AG09309 (cell line): ENCODE measurements at regions not wholly inside any gene's neighbourhood (a gene's known extent, or its start where the extent isn't known, plus 50 kb on each side); places are given as distances from the start of the nearest gene placed in this dataset.

ENCODE experiments used
- DNase-seq: peaks from one replicate; pipeline ENCODE4 v3.0.0-alpha.2; 2010; ENCODE audit warnings: low read depth
- H3K4me3 ChIP-seq: 2 replicates; pipeline ENCODE4 v1.5.1; 2011; ENCODE audit warnings: mild to moderate bottlenecking, low read depth, low read length, moderate library complexity; ENCODE audit not compliant: control insufficient read depth
- TF ChIP-seq, protein P1 (sequence below): IDR thresholded peaks from 2 replicates; pipeline ENCODE4 v1.5.1; 2011; ENCODE audit warnings: mild to moderate bottlenecking, low read depth, low read length, inconsistent platforms; ENCODE audit not compliant: insufficient read depth, control insufficient read depth; ENCODE audit errors: missing control alignments

- H3K4me3 ChIP-seq, result no peak overlapping the region
- TF ChIP-seq, protein P1, sequence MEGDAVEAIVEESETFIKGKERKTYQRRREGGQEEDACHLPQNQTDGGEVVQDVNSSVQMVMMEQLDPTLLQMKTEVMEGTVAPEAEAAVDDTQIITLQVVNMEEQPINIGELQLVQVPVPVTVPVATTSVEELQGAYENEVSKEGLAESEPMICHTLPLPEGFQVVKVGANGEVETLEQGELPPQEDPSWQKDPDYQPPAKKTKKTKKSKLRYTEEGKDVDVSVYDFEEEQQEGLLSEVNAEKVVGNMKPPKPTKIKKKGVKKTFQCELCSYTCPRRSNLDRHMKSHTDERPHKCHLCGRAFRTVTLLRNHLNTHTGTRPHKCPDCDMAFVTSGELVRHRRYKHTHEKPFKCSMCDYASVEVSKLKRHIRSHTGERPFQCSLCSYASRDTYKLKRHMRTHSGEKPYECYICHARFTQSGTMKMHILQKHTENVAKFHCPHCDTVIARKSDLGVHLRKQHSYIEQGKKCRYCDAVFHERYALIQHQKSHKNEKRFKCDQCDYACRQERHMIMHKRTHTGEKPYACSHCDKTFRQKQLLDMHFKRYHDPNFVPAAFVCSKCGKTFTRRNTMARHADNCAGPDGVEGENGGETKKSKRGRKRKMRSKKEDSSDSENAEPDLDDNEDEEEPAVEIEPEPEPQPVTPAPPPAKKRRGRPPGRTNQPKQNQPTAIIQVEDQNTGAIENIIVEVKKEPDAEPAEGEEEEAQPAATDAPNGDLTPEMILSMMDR, result no peak
- no peak for DNase-seq
Measured at GRCh38 chr16:9489835-9490467, 398.5 kb downstream of the HAPSTR1 start.

DNA sequence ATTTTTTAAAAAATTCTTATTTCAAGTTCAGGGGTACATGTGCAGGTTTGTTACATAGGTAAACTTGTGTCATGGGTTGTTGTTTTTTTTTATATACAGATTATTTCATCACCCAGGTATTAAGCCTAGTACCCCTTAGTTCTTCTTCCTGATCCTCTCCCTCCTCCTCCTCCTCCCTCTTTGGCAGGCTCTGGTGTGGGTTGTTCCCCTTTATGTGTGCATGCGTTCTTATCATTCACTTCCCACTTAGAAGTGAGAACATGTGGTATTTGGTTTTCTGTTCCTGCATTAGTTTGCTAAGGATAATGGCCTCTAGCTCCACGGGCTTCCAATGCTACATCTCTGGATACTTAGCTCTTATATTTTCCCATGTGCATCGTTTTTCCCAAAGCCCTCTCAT lies 404.4 kb downstream of the HAPSTR1 start:
- TF ChIP-seq, protein P1, result no peak
- no peak for DNase-seq
- no peak overlapping the region for H3K4me3 ChIP-seq

DNA sequence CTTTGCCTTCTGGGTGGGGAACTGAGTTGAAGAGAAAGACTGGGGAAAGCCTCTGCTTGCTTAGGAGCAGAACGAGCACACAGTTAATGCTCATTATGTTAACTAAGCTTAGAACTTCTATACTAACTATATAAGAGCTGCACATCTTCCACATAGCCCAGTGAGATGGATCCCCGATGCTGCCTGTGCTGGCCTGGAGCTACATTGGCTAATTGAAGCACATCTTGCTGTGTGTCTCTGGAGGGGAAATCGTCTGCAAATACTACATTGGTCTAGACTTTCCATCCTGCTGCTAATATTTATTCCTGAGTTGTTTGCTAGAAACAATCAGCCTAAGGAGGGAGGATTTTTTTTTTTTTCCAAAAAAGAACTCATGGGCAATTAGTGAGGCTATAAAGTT lies 406.3 kb downstream of the HAPSTR1 start:
- TF ChIP-seq, protein P1, result no peak
- no peak overlapping the region for H3K4me3 ChIP-seq
- DNase-seq, result no peak

DNA sequence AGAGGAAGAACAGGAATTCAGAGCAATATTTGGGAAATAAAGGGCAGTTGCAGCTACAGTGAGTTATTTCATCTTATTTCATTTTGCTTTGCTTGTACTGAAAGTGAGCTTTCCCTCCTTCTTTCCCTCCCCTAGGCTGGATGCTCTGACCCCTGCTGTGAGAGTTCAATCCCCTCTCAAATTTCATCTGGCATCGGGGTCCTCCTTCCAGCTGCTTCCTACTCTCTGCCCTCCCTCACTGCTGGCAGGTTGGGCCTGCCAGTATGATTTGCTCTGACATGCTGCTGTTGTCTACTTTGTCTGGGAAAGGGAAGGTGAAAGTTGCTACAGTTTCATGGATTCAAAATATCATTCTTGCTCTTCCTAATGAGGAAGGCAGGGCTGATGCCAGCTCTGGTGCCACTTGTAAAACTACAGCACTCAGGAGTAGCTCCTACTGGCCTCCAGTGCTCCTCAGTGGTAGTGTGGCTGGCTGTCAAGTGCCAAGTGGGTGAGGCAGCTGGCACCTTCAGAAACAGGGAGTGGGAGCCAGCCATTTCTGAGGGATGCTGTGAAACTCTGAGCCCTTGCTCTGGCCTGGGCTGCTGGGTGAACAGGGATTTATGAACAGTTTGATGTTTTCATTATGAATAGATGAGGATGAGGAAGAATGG lies 408.6 kb downstream of the HAPSTR1 start:
- no peak for DNase-seq
- TF ChIP-seq, protein P1, result no peak
- H3K4me3 ChIP-seq, result no peak overlapping the region

DNA sequence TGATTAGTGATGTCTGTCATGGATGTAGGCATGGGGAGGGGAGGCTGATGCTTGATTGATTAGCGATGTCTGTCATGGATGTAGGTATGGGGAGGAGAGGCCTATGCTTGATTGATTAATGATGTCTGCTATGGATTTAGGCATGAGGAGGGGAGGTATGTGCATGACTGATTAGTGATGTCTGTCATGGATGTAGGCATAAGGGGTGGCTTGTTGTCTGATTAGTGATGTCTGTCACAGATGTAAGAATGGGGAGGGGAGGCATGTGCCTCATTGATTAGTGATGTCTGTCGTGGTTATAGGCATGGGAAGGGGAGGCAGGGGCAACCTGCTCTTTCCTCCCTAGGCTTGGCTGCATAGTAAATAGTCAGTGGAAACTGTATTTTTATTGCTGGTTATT lies 409.4 kb downstream of the HAPSTR1 start:
- DNase-seq, result no peak
- H3K4me3 ChIP-seq, result no peak overlapping the region
- TF ChIP-seq, protein P1, result no peak

DNA sequence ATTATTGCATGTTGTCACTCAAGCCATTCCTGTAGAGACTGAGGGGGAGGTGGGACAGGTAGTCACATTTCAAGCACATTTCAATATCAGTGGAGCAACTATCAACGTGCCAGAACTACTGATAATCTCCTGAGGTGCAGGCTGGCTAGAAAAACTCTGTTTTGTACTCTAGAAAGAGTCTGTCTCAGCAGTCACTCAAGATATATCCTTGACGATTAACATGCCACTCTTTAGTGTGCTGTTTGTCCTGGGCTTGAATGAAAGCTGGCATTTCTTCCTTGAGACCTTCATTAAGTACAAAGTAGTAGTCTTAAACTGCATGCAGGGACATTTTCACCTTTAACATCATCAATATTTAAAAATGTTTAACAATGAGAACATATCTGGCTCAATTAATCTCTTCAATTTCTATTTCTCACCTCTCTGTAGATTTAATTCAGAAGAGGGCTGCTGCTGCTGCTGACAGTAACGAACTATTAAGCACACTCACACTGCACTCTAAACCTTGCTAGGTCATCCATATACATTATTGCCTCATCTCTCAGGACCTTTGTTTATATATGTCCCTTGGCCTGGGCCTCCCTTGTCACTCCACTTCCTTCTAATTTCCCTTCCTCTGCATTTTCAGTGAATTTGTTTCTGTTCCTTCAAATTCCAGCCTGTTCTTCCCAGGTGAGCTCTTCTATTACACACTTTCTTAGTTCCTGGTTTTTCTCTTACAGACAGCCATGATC lies 412.0 kb downstream of the HAPSTR1 start:
- no peak overlapping the region for H3K4me3 ChIP-seq
- TF ChIP-seq, protein P1, result no peak

More for the DNA sequence above, 412.0 kb downstream of the HAPSTR1 start:
- no peak for DNase-seq
